IPS DF 4.7 (cell line): ENCODE measurements at regions not wholly inside any gene's neighbourhood (a gene's known extent, or its start where the extent isn't known, plus 50 kb on each side); places are given as distances from the start of the nearest gene placed in this dataset.

Source experiments
- DNase-seq: peaks from one replicate; pipeline ENCODE4 v3.0.0-alpha.2; 2013; ENCODE audit warnings: low spot score; ENCODE audit errors: extremely low read depth

GRCh38 chr17:34125921-34126320, 129.2 kb upstream of the CCL2 start:
- no peak for DNase-seq

- no peak for DNase-seq
Observed at GRCh38 chr17:34126496-34126895, 128.6 kb upstream of the CCL2 start.

GRCh38 chr17:34126965-34127364, 128.1 kb upstream of the CCL2 start:
- no peak for DNase-seq

- DNase-seq, result no peak
Observed at GRCh38 chr17:34130544-34130943, 124.5 kb upstream of the CCL2 start.

GRCh38 chr17:34131386-34131785, 123.7 kb upstream of the CCL2 start:
- DNase-seq, result no peak

GRCh38 chr17:34133350-34133749, 121.7 kb upstream of the CCL2 start:
- no peak for DNase-seq

- DNase-seq, result no peak
Observed at GRCh38 chr17:34135841-34136240, 119.2 kb upstream of the CCL2 start.

GRCh38 chr17:34140006-34140405, 115.1 kb upstream of the CCL2 start:
- no peak for DNase-seq

- no peak for DNase-seq
Observed at GRCh38 chr17:34141590-34141989, 113.5 kb upstream of the CCL2 start.

GRCh38 chr17:34143430-34143829, 111.7 kb upstream of the CCL2 start:
- no peak for DNase-seq

GRCh38 chr17:34146440-34147043, 108.5 kb upstream of the CCL2 start:
- no peak for DNase-seq

- no peak for DNase-seq
Observed at GRCh38 chr17:34151102-34151501, 104.0 kb upstream of the CCL2 start.

- DNase-seq, result no peak
Observed at GRCh38 chr17:34153991-34154390, 101.1 kb upstream of the CCL2 start.

- no peak for DNase-seq
Observed at GRCh38 chr17:34154961-34155730, 99.9 kb upstream of the CCL2 start.

GRCh38 chr17:34155947-34156346, 99.1 kb upstream of the CCL2 start:
- no peak for DNase-seq

GRCh38 chr17:34156401-34156740, 98.7 kb upstream of the CCL2 start:
- no peak for DNase-seq

GRCh38 chr17:34156741-34157589, 98.1 kb upstream of the CCL2 start:
- DNase-seq, result no peak

- DNase-seq, result no peak
Observed at GRCh38 chr17:34161690-34162089, 93.4 kb upstream of the CCL2 start.

- DNase-seq, result no peak
Observed at GRCh38 chr17:34163123-34163522, 92.0 kb upstream of the CCL2 start.

- no peak for DNase-seq
Observed at GRCh38 chr17:34163646-34164045, 91.4 kb upstream of the CCL2 start.

GRCh38 chr17:34164837-34165236, 90.2 kb upstream of the CCL2 start:
- DNase-seq, result no peak

- DNase-seq, result no peak
Observed at GRCh38 chr17:34166352-34166751, 88.7 kb upstream of the CCL2 start.
